MM.1S (cell line): ENCODE measurements at regions not wholly inside any gene's neighbourhood (a gene's known extent, or its start where the extent isn't known, plus 50 kb on each side); places are given as distances from the start of the nearest gene placed in this dataset.

ENCODE experiments used
- DNase-seq: peaks from one replicate; pipeline ENCODE4 v3.0.0-alpha.2; 2015
- H2AFZ ChIP-seq: fragments of 300-600 bp; sonication (generic); 2 replicates; pipeline ENCODE4 v1.6.0; 2016; ENCODE audit warnings: antibody characterized with exemption, low read length
- H3F3A ChIP-seq: fragments of 300-600 bp; sonication (generic); 2 replicates; pipeline ENCODE4 v1.6.1; 2016; ENCODE audit warnings: mild to moderate bottlenecking, antibody characterized with exemption, low read length, moderate library complexity, mixed read lengths; ENCODE audit not compliant: insufficient read depth
- H3K27ac ChIP-seq: fragments of 300-600 bp; sonication (generic); 2 replicates; pipeline ENCODE4 v1.5.1; 2016; ENCODE audit warnings: mild to moderate bottlenecking, low read length
- H3K27me3 ChIP-seq: fragments of 300-600 bp; sonication (generic); replicated peaks from 2 replicates; pipeline ENCODE4 v1.6.0; 2016; ENCODE audit warnings: low read length; ENCODE audit not compliant: insufficient read depth
- H3K36me3 ChIP-seq: fragments of 300-600 bp; sonication (generic); replicated peaks from 2 replicates; pipeline ENCODE4 v1.6.1; 2016; ENCODE audit warnings: mild to moderate bottlenecking, low read length, mixed read lengths; ENCODE audit not compliant: insufficient read depth
- H3K4me1 ChIP-seq: fragments of 300-600 bp; sonication (generic); 2 replicates; pipeline ENCODE4 v1.6.1; 2016; ENCODE audit warnings: low read length, mixed read lengths
- H3K4me2 ChIP-seq: fragments of 300-600 bp; sonication (generic); 2 replicates; pipeline ENCODE4 v1.6.0; 2016; ENCODE audit warnings: low read depth, low read length
- H3K4me3 ChIP-seq: fragments of 300-600 bp; sonication (generic); 2 replicates; pipeline ENCODE4 v1.5.1; 2016; ENCODE audit warnings: low read length, mixed read lengths
- H3K79me2 ChIP-seq: fragments of 300-600 bp; sonication (generic); 2 replicates; pipeline ENCODE4 v1.6.1; 2016; ENCODE audit warnings: mixed run types, low read length, mixed read lengths
- H3K9ac ChIP-seq: fragments of 300-600 bp; sonication (generic); 2 replicates; pipeline ENCODE4 v1.6.1; 2016; ENCODE audit warnings: low read length, mixed read lengths
- H3K9me2 ChIP-seq: fragments of 300-600 bp; sonication (generic); replicated peaks from 2 replicates; pipeline ENCODE4 v1.6.1; 2016; ENCODE audit warnings: mild to moderate bottlenecking, low read length, mixed read lengths; ENCODE audit not compliant: insufficient read depth
- H3K9me3 ChIP-seq: fragments of 300-600 bp; sonication (generic); replicated peaks from 2 replicates; pipeline ENCODE4 v1.6.1; 2016; ENCODE audit warnings: mild to moderate bottlenecking, low read length, mixed read lengths; ENCODE audit not compliant: insufficient read depth
- H4K20me1 ChIP-seq: fragments of 300-600 bp; sonication (generic); 2 replicates; pipeline ENCODE4 v1.6.1; 2016; ENCODE audit warnings: mild to moderate bottlenecking, low read length, moderate library complexity, mixed read lengths; ENCODE audit not compliant: insufficient read depth
- EZH2 ChIP-seq: fragments of 300-600 bp; sonication (generic); optimal IDR thresholded peaks from 2 replicates; pipeline ENCODE3; 2017; ENCODE audit warnings: low read depth, mild to moderate bottlenecking, antibody characterized with exemption, low read length, mixed read lengths
- EZH2phosphoT487 ChIP-seq: fragments of 300-600 bp; sonication (generic); IDR thresholded peaks from 2 replicates; pipeline ENCODE4 v1.6.1; 2018; ENCODE audit warnings: antibody characterized with exemption, low read length
- TF ChIP-seq, protein P1 (sequence below): fragments of 300-600 bp; sonication (generic); IDR thresholded peaks from 2 replicates; pipeline ENCODE4 v1.5.1; 2016; ENCODE audit warnings: antibody characterized with exemption, low read length, mixed read lengths

DNA sequence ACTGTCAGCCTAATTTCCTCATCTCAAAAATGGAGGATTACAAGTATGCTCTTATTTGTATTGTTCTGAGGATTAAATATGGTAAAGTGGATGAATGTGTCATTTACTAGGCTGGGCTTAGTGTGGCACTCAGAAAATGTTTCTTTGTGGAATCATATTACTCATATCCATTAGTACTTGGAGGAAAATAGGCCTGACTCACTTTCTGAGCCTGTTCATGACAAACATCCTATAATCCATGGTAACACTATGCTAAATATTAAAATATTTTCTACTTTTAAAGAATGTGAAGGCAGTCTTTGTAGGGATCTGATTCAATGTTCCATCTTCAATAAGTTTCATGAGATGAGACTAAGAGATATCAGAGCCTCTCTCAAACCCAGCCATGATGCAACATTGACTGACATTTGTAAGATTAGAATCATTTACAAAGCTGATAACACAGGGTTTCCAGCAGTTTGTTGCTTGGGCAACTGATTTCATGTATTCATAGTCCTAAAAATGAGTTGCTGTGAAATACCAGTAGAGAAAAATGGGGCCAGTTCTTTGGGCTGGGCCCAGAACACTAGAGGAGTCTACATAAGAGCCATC is 1048.5 kb downstream of the NTRK3 start:
- no peaks in the 10 kb centered on the region for H3F3A ChIP-seq
- H3K4me3 ChIP-seq, result no peak overlapping the region
- no peak overlapping the region for H3K27ac ChIP-seq
- H3K9ac ChIP-seq, result no peak overlapping the region
- H3K27me3 ChIP-seq, result no peaks in the 10 kb centered on the region
- TF ChIP-seq EZH2phosphoT487 (no peak), EZH2 (no peak)
- TF ChIP-seq, protein P1, sequence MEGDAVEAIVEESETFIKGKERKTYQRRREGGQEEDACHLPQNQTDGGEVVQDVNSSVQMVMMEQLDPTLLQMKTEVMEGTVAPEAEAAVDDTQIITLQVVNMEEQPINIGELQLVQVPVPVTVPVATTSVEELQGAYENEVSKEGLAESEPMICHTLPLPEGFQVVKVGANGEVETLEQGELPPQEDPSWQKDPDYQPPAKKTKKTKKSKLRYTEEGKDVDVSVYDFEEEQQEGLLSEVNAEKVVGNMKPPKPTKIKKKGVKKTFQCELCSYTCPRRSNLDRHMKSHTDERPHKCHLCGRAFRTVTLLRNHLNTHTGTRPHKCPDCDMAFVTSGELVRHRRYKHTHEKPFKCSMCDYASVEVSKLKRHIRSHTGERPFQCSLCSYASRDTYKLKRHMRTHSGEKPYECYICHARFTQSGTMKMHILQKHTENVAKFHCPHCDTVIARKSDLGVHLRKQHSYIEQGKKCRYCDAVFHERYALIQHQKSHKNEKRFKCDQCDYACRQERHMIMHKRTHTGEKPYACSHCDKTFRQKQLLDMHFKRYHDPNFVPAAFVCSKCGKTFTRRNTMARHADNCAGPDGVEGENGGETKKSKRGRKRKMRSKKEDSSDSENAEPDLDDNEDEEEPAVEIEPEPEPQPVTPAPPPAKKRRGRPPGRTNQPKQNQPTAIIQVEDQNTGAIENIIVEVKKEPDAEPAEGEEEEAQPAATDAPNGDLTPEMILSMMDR, result no peak
- no peak for DNase-seq
- no peak overlapping the region for H2AFZ ChIP-seq
- no peak overlapping the region for H3K4me2 ChIP-seq
- no peaks in the 10 kb centered on the region for H3K9me2 ChIP-seq
- H3K79me2 ChIP-seq, result no peaks in the 10 kb centered on the region
- no peaks in the 10 kb centered on the region for H3K9me3 ChIP-seq
- no peaks in the 10 kb centered on the region for H3K36me3 ChIP-seq
- H3K4me1 ChIP-seq, result no peaks in the 10 kb centered on the region
- H4K20me1 ChIP-seq, result no peaks in the 10 kb centered on the region

DNA sequence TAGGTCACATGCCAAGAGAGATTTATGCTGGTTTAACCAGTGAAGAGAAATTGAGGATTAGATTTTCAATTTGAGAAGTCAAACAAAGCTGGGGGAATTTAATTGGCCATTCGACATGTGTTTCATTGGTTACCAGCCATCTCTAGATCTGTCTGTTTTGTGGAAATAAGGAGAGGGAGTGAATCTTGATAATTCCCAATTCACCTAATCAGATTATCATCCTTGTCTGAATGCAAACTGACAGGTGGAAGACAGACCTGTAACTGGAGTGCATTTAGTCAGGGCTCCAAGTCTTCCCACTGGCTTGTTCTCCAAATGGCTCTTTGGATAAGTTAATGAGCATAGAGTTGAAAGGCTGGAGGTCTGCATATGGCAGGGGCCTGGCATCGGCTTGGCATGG is 1049.3 kb downstream of the NTRK3 start:
- Histone ChIP-seq H3K4me2 (no peak overlapping the region), H3K79me2 (no peaks in the 10 kb centered on the region), H2AFZ (no peak overlapping the region), H3K27me3 (no peaks in the 10 kb centered on the region), H3K9me2 (no peaks in the 10 kb centered on the region), H3K27ac (no peak overlapping the region), H3K4me3 (no peak overlapping the region), H3K9me3 (no peaks in the 10 kb centered on the region), H3K9ac (no peak overlapping the region), H3K36me3 (no peaks in the 10 kb centered on the region), H3K4me1 (no peaks in the 10 kb centered on the region), H4K20me1 (no peaks in the 10 kb centered on the region), H3F3A (no peaks in the 10 kb centered on the region)
- TF ChIP-seq EZH2 (no peak), EZH2phosphoT487 (no peak)
- TF ChIP-seq, protein P1, result no peak
- no peak for DNase-seq

DNA sequence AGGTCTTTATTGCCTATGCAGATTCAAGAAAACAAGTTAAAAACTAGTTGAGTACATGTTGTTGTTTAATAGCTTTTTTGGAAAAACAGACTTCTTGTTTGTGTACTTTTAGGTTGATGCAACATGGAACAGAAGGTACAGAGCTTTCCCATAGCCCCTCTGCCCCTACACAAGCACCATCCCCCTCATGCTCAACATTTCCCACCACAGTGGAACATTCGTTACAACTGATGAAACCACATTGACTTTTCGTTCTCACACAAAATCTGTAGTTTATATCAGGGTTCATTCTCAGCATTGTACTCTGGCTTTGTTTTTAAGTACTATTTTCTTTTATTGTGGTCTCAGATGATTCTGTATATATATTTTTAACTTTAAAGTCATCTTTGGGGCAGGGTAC is 1054.6 kb downstream of the NTRK3 start:
- Histone ChIP-seq H3K4me1 (no peaks in the 10 kb centered on the region), H3K27me3 (no peaks in the 10 kb centered on the region), H3K4me3 (no peak overlapping the region), H3K27ac (no peak overlapping the region), H3K79me2 (no peaks in the 10 kb centered on the region), H3F3A (no peaks in the 10 kb centered on the region), H3K4me2 (no peak overlapping the region), H3K9me3 (no peaks in the 10 kb centered on the region), H3K9me2 (no peaks in the 10 kb centered on the region), H3K36me3 (no peaks in the 10 kb centered on the region), H3K9ac (no peak overlapping the region), H4K20me1 (no peaks in the 10 kb centered on the region), H2AFZ (no peak overlapping the region)
- TF ChIP-seq, protein P1, result no peak
- TF ChIP-seq EZH2, result no peak
- no peak for TF ChIP-seq EZH2phosphoT487
- DNase-seq, result no peak
